ENCODE measurements at regions not wholly inside any gene's neighbourhood (a gene's known extent, or its start where the extent isn't known, plus 50 kb on each side); places are given as distances from the start of the nearest gene placed in this dataset.
A peak's percentile ranks its signal among the peaks of the same experiment; 100 is the strongest.

- WGBS, 2 experiments (ENCODE audit: extremely low coverage in 2 of 2, insufficient read length in 1 of 2): 67% methylated on average over 5 of the region's 10 CpGs; no CpG with 5 or more reads in 1 of the 2 experiments
- dilution Hi-C loops (cut with HindIII; ENCODE audit: low sequenced_read_pairs, unreplicated experiment) (no loop called here), in situ Hi-C loops (cut with MboI; ENCODE audit: low sequenced_read_pairs) (no loop called here), intact Hi-C loops (cut with micrococcal nuclease) (loop anchor here (2.0 kb wide), 1 partner anchor 93 kb away; no protein-coding TSS in a partner anchor)
- no peaks in the 10 kb centered on the region for H3K36me3 ChIP-seq (ENCODE audit: control insufficient read depth, insufficient read depth, low read length)
- no peaks in the 10 kb centered on the region for H3K9me3 ChIP-seq (ENCODE audit: control insufficient read depth, insufficient read depth, low read length)
- no TSS peak for BruUV-seq (replicated peaks)
- H3K4ac ChIP-seq (ENCODE audit: low read depth, low read length): peak overlapping the region; percentile 91
- ChIA-PET POLR2A (ENCODE audit: unreplicated experiment) (no interaction called here), CTCF (no interaction called here)
- peak overlapping the region; percentile 87 for H4K91ac ChIP-seq (ENCODE audit: insufficient read depth, low read depth, low read length)
- H3K23ac ChIP-seq (ENCODE audit: low read depth, low read length): peak overlapping the region; percentile 66
- H3K18ac ChIP-seq (ENCODE audit: low read depth, low read length): peak overlapping the region; percentile 22; the same call in 1 of the 2 replicates
- no peak overlapping the region for H3K9ac ChIP-seq (ENCODE audit: low read depth, low read length)
- peak overlapping the region; percentile 24; the same call in 1 of the 2 replicates for H4K5ac ChIP-seq (ENCODE audit: low read depth, low read length)
- peak overlapping the region; percentile 95 for H2BK20ac ChIP-seq (ENCODE audit: low read depth, low read length)
- peak overlapping the region; percentile 69 for H3K27ac ChIP-seq (ENCODE audit: insufficient read depth, low read length)
- H3K9me1 ChIP-seq (ENCODE audit: insufficient read depth, low read length): peaks cover 31% of the 10 kb centered on the region
- H2AK9ac ChIP-seq (replicated peaks; ENCODE audit: low read depth, low read length, poor library complexity): peak overlapping the region; percentile 88
- H4K8ac ChIP-seq (ENCODE audit: low read depth in 2 of 2, low read length in 2 of 2): peak overlapping the region; percentile 25 to 82
- H3K27me3 ChIP-seq (ENCODE audit: control insufficient read depth, insufficient read depth, low read length): no peaks in the 10 kb centered on the region
- peak overlapping the region; percentile 62 for H3K14ac ChIP-seq (replicated peaks; ENCODE audit: low read depth, low read length)
- H3K56ac ChIP-seq (ENCODE audit: extremely low read depth, insufficient read depth, low read length): peak overlapping the region; percentile 33; the same call in 1 of the 2 replicates
- H2AK5ac ChIP-seq (ENCODE audit: low read depth, low read length): peak overlapping the region; percentile 97
- no peak overlapping the region for H3K4me2 ChIP-seq (ENCODE audit: low read depth, low read length)
- ATAC-seq (ENCODE audit: low read depth) (peak; percentile 88), DNase-seq (peak; percentile 97)
- H2AFZ ChIP-seq (replicated peaks; ENCODE audit: low read length, poor library complexity): peak overlapping the region; percentile 80
- no peaks in the 10 kb centered on the region for H4K20me1 ChIP-seq (ENCODE audit: insufficient read depth, low read length)
- peak overlapping the region; percentile 68 for H2BK15ac ChIP-seq (ENCODE audit: low read depth, low read length)
- peak overlapping the region; percentile 92 for H2BK120ac ChIP-seq (ENCODE audit: low read depth, low read length)
- peaks cover 18% of the 10 kb centered on the region for H3K4me1 ChIP-seq (ENCODE audit: control insufficient read depth, insufficient read depth, low read length)
- peak overlapping the region; percentile 86 for H2BK5ac ChIP-seq (ENCODE audit: low read depth, low read length, poor library complexity, severe bottlenecking)
- H3K79me1 ChIP-seq (ENCODE audit: low read depth in 1 of 2, low read length in 2 of 2): peaks cover 0 to 3% of the 10 kb centered on the region in 2 experiments; a peak in 1 of 4 replicates
- no peak overlapping the region for H3K4me3 ChIP-seq (ENCODE audit: insufficient read depth, low read depth, low read length)
- peak; percentile 55 for TF ChIP-seq MAFK (IDR thresholded peaks at IDR 0.05; ENCODE audit: low read depth, low read length)
- peak; percentile 51 for TF ChIP-seq POLR2A (IDR thresholded peaks at IDR 0.05; ENCODE audit: low read depth, low read length)
- peak; percentile 88 for TF ChIP-seq NFE2L2 (IDR thresholded peaks at IDR 0.05; ENCODE audit: low read depth, low read length)
- TF ChIP-seq USF2 (IDR thresholded peaks at IDR 0.05; ENCODE audit: low read depth, low read length): no peak
- TF ChIP-seq BHLHE40 (IDR thresholded peaks at IDR 0.05; ENCODE audit: low read depth, low read length): no peak; the same call in 1 of the 2 replicates
- TF ChIP-seq MXI1 (IDR thresholded peaks at IDR 0.05; ENCODE audit: borderline replicate concordance, low read depth, low read length): no peak
- TF ChIP-seq CEBPB (IDR thresholded peaks at IDR 0.05; ENCODE audit: low read depth, low read length): peak; percentile 60
- no peak for TF ChIP-seq ELK1 (IDR thresholded peaks at IDR 0.05; ENCODE audit: borderline replicate concordance, low read depth, low read length)
- no peak for TF ChIP-seq CHD1 (IDR thresholded peaks at IDR 0.05; ENCODE audit: low read depth, low read length)
- 0 out of 2 replicates have a peak, but pooled peaks have one; percentile 5 for TF ChIP-seq SMC3 (IDR thresholded peaks at IDR 0.05; ENCODE audit: low read depth, low read length)
- TF ChIP-seq MAZ (IDR thresholded peaks at IDR 0.05; ENCODE audit: borderline replicate concordance, low read depth, low read length): peak; percentile 28; the same call in 1 of the 2 replicates
- TF ChIP-seq FOS (IDR thresholded peaks at IDR 0.05; ENCODE audit: low read depth, low read length): peak; percentile 79
- TF ChIP-seq RFX5 (IDR thresholded peaks at IDR 0.05; ENCODE audit: low read depth, low read length): no peak
- TF ChIP-seq RAD21 (IDR thresholded peaks at IDR 0.05; ENCODE audit: low read length): peak; percentile 30
- TF ChIP-seq RCOR1 (IDR thresholded peaks at IDR 0.05; ENCODE audit: insufficient replicate concordance, low read length): peak; percentile 97
Measured at GRCh38 chr20:43843096-43843964, 71.3 kb upstream of the TOX2 start.
